HEK293T (cell line): ENCODE measurements at regions not wholly inside any gene's neighbourhood (a gene's known extent, or its start where the extent isn't known, plus 50 kb on each side); places are given as distances from the start of the nearest gene placed in this dataset.
"Not testable (repeated sequence)": the region's sequence is repeated elsewhere in the genome, so short reads cannot be mapped to it uniquely, and the experiment has no call there.

Experiments
- BHLHE40 ChIP-seq: fragments of 450-650 bp; IDR thresholded peaks from 2 replicates; pipeline ENCODE4 v1.6.1; 2016; ENCODE audit warnings: mild to moderate bottlenecking, moderate library complexity, borderline replicate concordance
- CTBP1 ChIP-seq: fragments of 450-650 bp; IDR thresholded peaks from 2 replicates; pipeline ENCODE4 v1.6.1; 2016; ENCODE audit warnings: borderline replicate concordance
- ELF4 ChIP-seq: fragments of 450-650 bp; IDR thresholded peaks from 2 replicates; pipeline ENCODE4 v1.6.1; 2017; ENCODE audit warnings: antibody characterized with exemption
- FOXA1 ChIP-seq: fragments of 450-650 bp; IDR thresholded peaks from 2 replicates; pipeline ENCODE4 v1.6.1; 2016; ENCODE audit warnings: mild to moderate bottlenecking
- FOXK2 ChIP-seq: fragments of 450-650 bp; IDR thresholded peaks from 2 replicates; pipeline ENCODE4 v1.6.1; 2016; ENCODE audit warnings: mild to moderate bottlenecking
- FOXM1 ChIP-seq: fragments of 450-650 bp; IDR thresholded peaks from 2 replicates; pipeline ENCODE4 v1.6.1; 2017; ENCODE audit warnings: mild to moderate bottlenecking, borderline replicate concordance
- HDGF ChIP-seq: fragments of 450-650 bp; IDR thresholded peaks from 2 replicates; pipeline ENCODE4 v1.6.1; 2017; ENCODE audit warnings: antibody characterized with exemption, borderline replicate concordance
- L3MBTL2 ChIP-seq: fragments of 450-650 bp; conservative IDR thresholded peaks from 2 replicates; pipeline ENCODE4 v1.6.1; 2016; ENCODE audit warnings: mild to moderate bottlenecking
- SP1 ChIP-seq: fragments of 450-650 bp; IDR thresholded peaks from 2 replicates; pipeline ENCODE4 v1.6.1; 2017
- SUZ12 ChIP-seq: fragments of 450-650 bp; IDR thresholded peaks from 2 replicates; pipeline ENCODE4 v1.6.1; 2016; ENCODE audit warnings: mild to moderate bottlenecking
- TARDBP ChIP-seq: fragments of 450-650 bp; IDR thresholded peaks from 2 replicates; pipeline ENCODE4 v1.6.1; 2016
- ZNF384 ChIP-seq: fragments of 450-650 bp; IDR thresholded peaks from 2 replicates; pipeline ENCODE4 v1.6.1; 2016
- TF ChIP-seq, protein P1 (sequence below): fragments of 450-650 bp; IDR thresholded peaks from 2 replicates; pipeline ENCODE4 v1.6.1; 2016

GRCh38 chr5:145446875-145447274, 388.3 kb downstream of the PRELID2 start:
- not testable (repeated sequence) for TF ChIP-seq SP1, ELF4, CTBP1, SUZ12, FOXM1, TARDBP, BHLHE40, FOXK2, ZNF384, HDGF, L3MBTL2, FOXA1
- TF ChIP-seq, protein P1, sequence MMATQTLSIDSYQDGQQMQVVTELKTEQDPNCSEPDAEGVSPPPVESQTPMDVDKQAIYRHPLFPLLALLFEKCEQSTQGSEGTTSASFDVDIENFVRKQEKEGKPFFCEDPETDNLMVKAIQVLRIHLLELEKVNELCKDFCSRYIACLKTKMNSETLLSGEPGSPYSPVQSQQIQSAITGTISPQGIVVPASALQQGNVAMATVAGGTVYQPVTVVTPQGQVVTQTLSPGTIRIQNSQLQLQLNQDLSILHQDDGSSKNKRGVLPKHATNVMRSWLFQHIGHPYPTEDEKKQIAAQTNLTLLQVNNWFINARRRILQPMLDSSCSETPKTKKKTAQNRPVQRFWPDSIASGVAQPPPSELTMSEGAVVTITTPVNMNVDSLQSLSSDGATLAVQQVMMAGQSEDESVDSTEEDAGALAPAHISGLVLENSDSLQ: not testable (repeated sequence)
